ENCODE measurements at regions not wholly inside any gene's neighbourhood (a gene's known extent, or its start where the extent isn't known, plus 50 kb on each side); places are given as distances from the start of the nearest gene placed in this dataset.
"Not testable (repeated sequence)": the region's sequence is repeated elsewhere in the genome, so short reads cannot be mapped to it uniquely, and the experiment has no call there.

DNA sequence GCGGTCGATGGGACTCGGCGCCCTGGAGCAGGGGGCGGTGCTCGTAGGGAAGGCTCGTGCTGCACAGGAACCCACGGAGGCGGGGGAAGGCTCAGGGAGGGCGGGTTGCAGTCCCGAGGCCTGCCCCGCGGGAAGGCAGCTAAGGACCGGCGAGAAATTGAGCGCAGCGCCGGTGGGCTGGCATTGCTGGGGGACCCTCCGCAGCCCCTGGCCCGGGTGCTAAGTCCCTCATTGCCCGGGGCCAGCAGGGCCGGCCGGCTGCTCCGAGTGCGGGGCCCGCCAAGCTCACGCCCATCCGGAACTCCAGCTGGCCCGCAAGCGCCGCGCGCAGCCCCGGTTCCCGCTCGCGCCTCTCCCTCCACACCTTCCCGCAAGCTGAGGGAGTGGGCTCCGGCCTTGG, 576.8 kb upstream of the LINC00305 start:
- WGBS: 94% methylated on average over 36 of the region's 39 CpGs
- H3K9me3 ChIP-seq (ENCODE audit: control insufficient read depth, low read length); H3K4me3 ChIP-seq (ENCODE audit: low read length); intact Hi-C loops (cut with DNase I); H3K27me3 ChIP-seq (ENCODE audit: control insufficient read depth, insufficient read depth); H3K27ac ChIP-seq (ENCODE audit: low read length); H3K4me1 ChIP-seq (ENCODE audit: control insufficient read depth, insufficient read depth, low read length); ATAC-seq: not testable (repeated sequence)
- DNase-seq: peak in 2 of 3 donors; percentile 25 to 50

DNA sequence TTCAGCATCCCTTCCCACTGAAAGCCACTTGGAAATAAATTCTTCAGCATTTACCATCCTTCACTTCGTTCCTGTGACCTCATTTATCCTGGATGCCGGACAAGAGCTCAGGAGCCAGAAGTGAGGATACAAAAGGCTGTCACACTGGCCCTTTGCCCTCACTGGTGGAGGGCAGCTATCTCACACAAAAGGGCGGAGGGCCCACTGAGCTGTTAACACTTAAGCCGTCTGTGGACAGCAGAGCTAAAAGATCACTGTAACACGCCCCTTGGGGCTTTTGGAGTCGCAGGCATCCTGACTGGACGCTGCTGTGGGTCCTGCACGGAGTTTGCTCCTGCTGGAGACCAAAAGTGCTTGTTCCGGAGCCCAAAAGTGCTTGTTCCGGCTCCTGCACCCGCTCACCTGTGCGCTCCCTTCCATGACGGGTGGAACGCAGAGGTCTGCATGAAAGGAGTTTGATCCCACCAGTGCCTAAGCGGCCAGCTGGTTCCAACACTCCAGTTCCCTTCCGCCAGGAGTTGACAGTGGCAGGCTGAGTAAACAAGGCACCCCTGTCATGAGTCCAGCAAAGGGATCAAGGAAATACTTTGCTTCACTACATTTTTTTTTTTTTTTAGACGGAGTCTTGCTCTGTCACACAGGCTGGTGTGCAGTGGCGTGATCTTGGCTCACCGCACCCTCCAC, 572.0 kb upstream of the LINC00305 start:
- Histone ChIP-seq H3K4me3 (ENCODE audit: low read length) (no peak overlapping the region), H3K27me3 (ENCODE audit: control insufficient read depth, insufficient read depth) (no peaks in the 10 kb centered on the region), H3K9me3 (ENCODE audit: control insufficient read depth, low read length) (no peaks in the 10 kb centered on the region), H3K27ac (ENCODE audit: low read length) (no peak overlapping the region), H3K4me1 (ENCODE audit: control insufficient read depth, insufficient read depth, low read length) (no peaks in the 10 kb centered on the region)
- WGBS: 70% methylated on average over 19 of the region's 19 CpGs
- ATAC-seq: no peak
- DNase-seq: peak in 2 of 3 donors; percentile 12 to 23
- intact Hi-C loops (cut with DNase I): no loop called here

DNA sequence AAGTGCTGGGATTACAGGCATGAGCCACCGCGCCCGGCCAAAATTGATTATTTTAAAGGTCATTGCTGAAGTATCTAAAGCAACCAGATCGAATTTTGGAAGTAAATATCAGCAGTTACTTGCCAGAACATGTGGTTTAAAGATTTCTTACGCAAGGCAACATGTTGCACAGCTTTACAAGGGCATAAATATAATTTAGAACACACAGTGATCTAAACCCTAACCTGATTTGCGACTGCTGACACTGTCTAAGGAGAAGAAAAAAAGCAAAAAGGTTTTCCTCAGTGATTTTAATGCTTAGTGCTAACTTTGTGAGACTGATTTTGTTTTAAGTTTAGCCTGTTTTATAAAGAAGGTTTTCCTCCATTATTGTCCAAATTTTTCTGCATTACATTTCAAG, 569.9 kb upstream of the LINC00305 start:
- Histone ChIP-seq H3K9me3 (ENCODE audit: control insufficient read depth, low read length) (no peaks in the 10 kb centered on the region), H3K27ac (ENCODE audit: low read length) (no peak overlapping the region), H3K4me1 (ENCODE audit: control insufficient read depth, insufficient read depth, low read length) (no peaks in the 10 kb centered on the region), H3K27me3 (ENCODE audit: control insufficient read depth, insufficient read depth) (no peaks in the 10 kb centered on the region), H3K4me3 (ENCODE audit: low read length) (no peak overlapping the region)
- intact Hi-C loops (cut with DNase I): no loop called here
- 71% methylated on average over 3 of the region's 6 CpGs for WGBS
- ATAC-seq (no peak), DNase-seq (no peak)

DNA sequence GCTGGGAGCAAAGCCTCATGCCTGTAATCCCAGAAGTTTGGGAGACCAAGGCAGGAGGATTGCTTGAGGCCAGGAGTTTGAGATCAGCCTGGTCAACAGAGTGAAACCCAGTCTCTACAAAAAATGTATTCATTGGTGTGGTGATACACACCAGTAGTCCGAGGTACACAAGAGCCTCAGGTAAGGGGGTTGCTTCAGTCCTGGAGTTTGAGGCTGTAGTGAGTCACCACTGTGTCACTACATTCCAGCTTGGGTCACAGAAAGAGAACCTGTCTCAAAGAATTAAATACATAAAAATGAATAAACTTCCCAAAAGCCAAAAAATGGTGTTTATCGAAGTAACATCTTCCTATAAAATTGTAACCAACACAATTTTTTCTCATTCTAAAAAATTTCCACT, 568.1 kb upstream of the LINC00305 start:
- no peaks in the 10 kb centered on the region for H3K4me1 ChIP-seq (ENCODE audit: control insufficient read depth, insufficient read depth, low read length)
- H3K27ac ChIP-seq (ENCODE audit: low read length): no peak overlapping the region
- WGBS: 42% methylated on average over 2 of the region's 2 CpGs
- no peak overlapping the region for H3K4me3 ChIP-seq (ENCODE audit: low read length)
- H3K27me3 ChIP-seq (ENCODE audit: control insufficient read depth, insufficient read depth): no peaks in the 10 kb centered on the region
- H3K9me3 ChIP-seq (ENCODE audit: control insufficient read depth, low read length): no peaks in the 10 kb centered on the region
- intact Hi-C loops (cut with DNase I): no loop called here
- DNase-seq: no peak
- ATAC-seq: no peak

DNA sequence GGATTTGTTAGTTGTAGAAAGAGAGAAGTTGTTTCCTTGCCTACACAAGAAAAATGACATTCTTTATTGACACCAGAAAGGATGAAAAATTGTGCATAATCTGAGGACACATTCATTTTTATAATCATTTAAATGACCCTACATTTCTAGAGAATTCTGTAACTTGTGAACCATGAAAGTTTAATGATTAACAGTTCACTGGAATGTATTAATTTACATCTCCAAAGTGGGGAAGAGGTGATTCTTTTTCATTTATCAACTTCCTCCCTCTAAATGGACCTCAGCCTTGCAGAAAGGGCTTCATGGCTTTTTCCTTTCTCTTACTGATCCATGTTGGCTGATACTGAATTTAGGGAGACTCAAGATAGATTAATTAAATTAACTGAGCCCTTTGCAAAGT, 565.2 kb upstream of the LINC00305 start:
- H3K27me3 ChIP-seq (ENCODE audit: control insufficient read depth, insufficient read depth): no peaks in the 10 kb centered on the region
- DNase-seq: no peak
- intact Hi-C loops (cut with DNase I): no loop called here
- no peak for ATAC-seq
- H3K27ac ChIP-seq (ENCODE audit: low read length): no peak overlapping the region
- no peak overlapping the region for H3K4me3 ChIP-seq (ENCODE audit: low read length)
- H3K9me3 ChIP-seq (ENCODE audit: control insufficient read depth, low read length): no peaks in the 10 kb centered on the region
- no peaks in the 10 kb centered on the region for H3K4me1 ChIP-seq (ENCODE audit: control insufficient read depth, insufficient read depth, low read length)

DNA sequence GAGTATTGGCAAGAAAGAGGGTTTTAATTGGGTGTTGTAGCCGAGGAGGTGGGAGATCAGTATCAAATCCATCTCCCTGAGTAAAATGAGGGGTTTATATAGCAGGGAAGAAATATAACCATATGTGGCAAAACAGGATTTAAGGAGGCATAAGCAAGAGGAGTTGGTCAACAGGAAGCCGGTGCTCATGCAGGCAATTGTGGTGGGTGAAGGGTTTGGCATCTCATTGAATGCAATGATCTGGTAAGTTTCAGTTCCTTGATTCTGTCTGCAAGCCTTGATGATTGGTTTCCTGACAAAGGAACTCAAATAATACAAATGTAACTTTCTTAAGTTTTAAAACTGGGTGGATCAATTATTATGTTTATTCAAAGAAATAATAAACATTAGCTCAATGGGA, 564.4 kb upstream of the LINC00305 start:
- intact Hi-C loops (cut with DNase I): no loop called here
- no peaks in the 10 kb centered on the region for H3K4me1 ChIP-seq (ENCODE audit: control insufficient read depth, insufficient read depth, low read length)
- H3K27ac ChIP-seq (ENCODE audit: low read length): no peak overlapping the region
- WGBS: 83% methylated on average over 2 of the region's 2 CpGs
- no peaks in the 10 kb centered on the region for H3K27me3 ChIP-seq (ENCODE audit: control insufficient read depth, insufficient read depth)
- no peaks in the 10 kb centered on the region for H3K9me3 ChIP-seq (ENCODE audit: control insufficient read depth, low read length)
- H3K4me3 ChIP-seq (ENCODE audit: low read length): no peak overlapping the region
- DNase-seq: peak in 2 of 3 donors; percentile 7 to 19
- ATAC-seq: no peak

DNA sequence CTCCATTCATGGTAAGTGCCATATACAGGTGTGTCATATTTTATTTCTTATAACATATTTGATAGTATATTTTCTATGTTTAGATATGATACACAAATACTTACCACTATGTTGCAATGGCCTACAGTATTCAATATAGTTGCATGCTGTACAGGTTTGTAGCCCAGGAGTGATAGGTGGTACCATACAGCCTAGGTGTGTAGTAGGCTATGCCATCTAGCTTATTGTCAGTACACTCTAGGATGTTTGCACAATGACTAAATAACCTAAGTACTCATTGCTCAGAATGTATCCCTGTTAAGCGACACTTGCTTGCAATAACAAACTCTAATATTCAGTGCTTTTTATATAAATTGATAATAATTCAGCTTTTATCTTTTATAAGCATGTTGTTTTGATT, 563.1 kb upstream of the LINC00305 start:
- H3K27ac ChIP-seq (ENCODE audit: low read length): no peak overlapping the region
- intact Hi-C loops (cut with DNase I): no loop called here
- H3K27me3 ChIP-seq (ENCODE audit: control insufficient read depth, insufficient read depth): no peaks in the 10 kb centered on the region
- H3K4me3 ChIP-seq (ENCODE audit: low read length): no peak overlapping the region
- WGBS: 96% methylated on average over 1 of the region's 1 CpG
- no peaks in the 10 kb centered on the region for H3K9me3 ChIP-seq (ENCODE audit: control insufficient read depth, low read length)
- no peaks in the 10 kb centered on the region for H3K4me1 ChIP-seq (ENCODE audit: control insufficient read depth, insufficient read depth, low read length)
- DNase-seq: no peak
- ATAC-seq: no peak

DNA sequence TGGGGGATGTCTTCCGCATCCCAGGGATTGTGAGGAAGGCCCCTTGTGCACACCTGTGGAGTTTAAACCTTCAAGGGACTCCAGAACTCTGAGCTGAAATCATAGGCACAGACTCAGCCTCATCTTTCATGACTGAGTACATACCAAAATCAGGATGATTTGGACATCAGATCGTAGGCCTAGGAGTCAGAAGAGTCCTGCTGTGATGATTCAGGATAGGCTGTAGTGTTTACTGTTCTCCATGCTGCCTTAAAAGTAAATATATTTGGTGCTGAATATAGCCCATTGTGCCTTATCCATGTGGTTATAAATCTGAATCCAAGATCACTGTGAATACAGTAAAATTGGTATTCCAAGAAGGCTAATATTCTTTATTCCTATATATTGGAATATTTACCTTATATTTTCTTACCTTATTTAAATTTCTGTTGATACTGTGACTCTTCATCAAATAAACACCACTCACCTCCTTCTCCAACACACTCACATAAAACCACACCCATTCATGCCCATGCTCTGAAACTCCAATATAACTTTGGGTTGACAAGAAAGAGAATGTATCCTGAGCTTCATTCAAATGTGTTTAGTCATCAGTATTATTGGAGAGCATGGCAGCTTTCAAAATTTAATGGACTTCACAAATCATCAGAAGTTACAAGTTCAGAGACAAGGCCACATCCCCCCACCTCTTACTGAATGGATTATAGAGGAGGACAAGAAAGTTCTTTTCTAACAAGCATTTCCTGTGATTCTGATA, 561.4 kb upstream of the LINC00305 start:
- Histone ChIP-seq H3K4me1 (ENCODE audit: control insufficient read depth, insufficient read depth, low read length) (no peaks in the 10 kb centered on the region), H3K27ac (ENCODE audit: low read length) (no peak overlapping the region), H3K9me3 (ENCODE audit: control insufficient read depth, low read length) (no peaks in the 10 kb centered on the region), H3K4me3 (ENCODE audit: low read length) (no peak overlapping the region), H3K27me3 (ENCODE audit: control insufficient read depth, insufficient read depth) (no peaks in the 10 kb centered on the region)
- intact Hi-C loops (cut with DNase I): no loop called here
- WGBS: 85% methylated on average over 2 of the region's 2 CpGs
- ATAC-seq (no peak), DNase-seq (no peak)

DNA sequence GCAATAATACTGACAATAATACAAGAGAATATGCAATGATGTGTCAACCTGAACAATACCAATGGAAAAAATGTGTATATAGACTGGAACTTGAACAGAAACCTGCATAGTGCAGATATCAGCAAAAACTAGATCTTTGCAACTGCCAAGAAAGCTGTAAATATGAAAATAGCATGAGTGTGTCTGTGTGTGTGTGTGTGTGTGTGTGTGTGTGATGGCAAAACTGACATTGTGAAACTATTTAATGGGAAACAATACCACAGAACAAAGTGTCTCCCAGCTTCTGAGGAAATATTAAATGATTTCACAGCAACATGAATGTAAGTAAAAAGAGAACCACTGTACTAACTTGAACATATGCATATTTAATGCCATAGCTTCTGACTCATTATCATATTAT, 558.2 kb upstream of the LINC00305 start:
- no peaks in the 10 kb centered on the region for H3K9me3 ChIP-seq (ENCODE audit: control insufficient read depth, low read length)
- H3K4me1 ChIP-seq (ENCODE audit: control insufficient read depth, insufficient read depth, low read length): no peaks in the 10 kb centered on the region
- no peaks in the 10 kb centered on the region for H3K27me3 ChIP-seq (ENCODE audit: control insufficient read depth, insufficient read depth)
- H3K27ac ChIP-seq (ENCODE audit: low read length): no peak overlapping the region
- no peak for ATAC-seq
- intact Hi-C loops (cut with DNase I): no loop called here
- no peak overlapping the region for H3K4me3 ChIP-seq (ENCODE audit: low read length)
- no peak for DNase-seq

DNA sequence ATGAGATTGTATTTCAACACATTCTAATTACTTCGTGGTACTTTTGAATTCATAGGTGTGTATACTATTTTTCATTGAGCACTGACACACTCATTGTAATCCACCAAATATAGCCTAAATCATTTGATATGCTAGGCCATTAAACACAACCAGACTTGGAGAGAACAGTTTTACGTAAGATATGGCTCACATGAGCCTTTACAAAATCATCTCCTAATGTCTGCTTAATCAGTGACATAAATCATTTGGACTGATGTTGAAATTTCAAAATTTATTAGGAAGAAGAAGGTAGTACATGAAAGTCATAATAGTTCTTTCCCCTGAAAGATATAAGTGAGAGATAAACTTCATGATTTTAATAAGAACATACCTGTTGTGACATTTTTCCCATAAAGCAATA, 550.2 kb upstream of the LINC00305 start:
- Histone ChIP-seq H3K27ac (ENCODE audit: low read length) (no peak overlapping the region), H3K4me3 (ENCODE audit: low read length) (no peak overlapping the region), H3K27me3 (ENCODE audit: control insufficient read depth, insufficient read depth) (no peaks in the 10 kb centered on the region), H3K9me3 (ENCODE audit: control insufficient read depth, low read length) (no peaks in the 10 kb centered on the region), H3K4me1 (ENCODE audit: control insufficient read depth, insufficient read depth, low read length) (no peaks in the 10 kb centered on the region)
- DNase-seq (no peak), ATAC-seq (no peak)
- WGBS: 85% methylated on average over 2 of the region's 2 CpGs
- intact Hi-C loops (cut with DNase I): no loop called here

DNA sequence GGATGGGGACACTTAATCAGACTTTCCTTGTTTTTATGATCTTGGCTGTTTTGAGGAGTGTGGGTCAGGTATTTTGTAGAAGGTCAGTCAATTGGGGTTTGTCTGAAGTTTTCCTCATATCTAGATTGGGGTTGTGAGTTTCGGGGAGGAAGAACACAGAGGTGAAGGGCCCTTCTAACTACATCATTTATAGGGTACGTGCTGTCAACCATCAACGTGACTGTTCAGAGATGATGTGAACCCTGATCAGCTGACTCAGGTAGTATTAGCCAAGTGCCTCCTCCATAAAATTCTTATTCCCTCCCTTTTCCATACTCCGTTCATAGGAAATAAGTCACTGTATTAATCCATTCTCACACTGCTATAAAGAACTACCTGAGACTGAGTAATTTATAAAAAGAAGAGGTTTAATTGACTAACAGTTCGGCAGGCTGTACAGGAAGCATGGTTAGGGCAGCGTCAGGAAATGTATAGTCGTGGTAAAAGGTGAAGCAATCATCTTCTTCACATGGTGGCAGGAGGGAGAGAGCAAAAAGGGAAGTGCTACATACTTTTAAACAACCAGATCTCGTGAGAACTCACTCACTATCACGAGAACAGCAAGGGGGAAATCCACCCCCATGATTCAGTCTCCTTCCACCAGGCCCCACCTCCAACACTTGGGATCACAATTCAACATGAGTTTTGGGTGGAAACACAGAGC, 547.1 kb upstream of the LINC00305 start:
- Histone ChIP-seq H3K27me3 (ENCODE audit: control insufficient read depth, insufficient read depth) (no peaks in the 10 kb centered on the region), H3K4me1 (ENCODE audit: control insufficient read depth, insufficient read depth, low read length) (no peaks in the 10 kb centered on the region), H3K27ac (ENCODE audit: low read length) (no peak overlapping the region), H3K4me3 (ENCODE audit: low read length) (no peak overlapping the region), H3K9me3 (ENCODE audit: control insufficient read depth, low read length) (no peaks in the 10 kb centered on the region)
- ATAC-seq (no peak), DNase-seq (no peak)
- intact Hi-C loops (cut with DNase I): no loop called here
- 75% methylated on average over 9 of the region's 9 CpGs for whole genome bisulfite sequencing

Measured in right cardiac atrium (tissue), 5 donors.